ENCODE measurements at regions not wholly inside any gene's neighbourhood (a gene's known extent, or its start where the extent isn't known, plus 50 kb on each side); places are given as distances from the start of the nearest gene placed in this dataset. TPM values are rescaled to one million over a fixed set of nuclear protein-coding genes. Genes with fewer than 3 reads are reported as not detected.

Small RNA genes lying in the stretch of these regions (small RNA-seq; reads per million reads assigned to genes)
- not detected for gene RN7SL496P
- gene RNU6-719P = not detected
